Neural progenitor cell (in vitro differentiated cells): ENCODE measurements at regions not wholly inside any gene's neighbourhood (a gene's known extent, or its start where the extent isn't known, plus 50 kb on each side); places are given as distances from the start of the nearest gene placed in this dataset.

Source experiments
- DNase-seq: peaks from one replicate; pipeline ENCODE4 v3.0.0-alpha.2; 2016; ENCODE audit warnings: low spot score
- H2AFZ ChIP-seq: fragments of 200-600 bp; sonication (generic); replicated peaks from 2 replicates; pipeline ENCODE4 v1.6.1; 2016; ENCODE audit warnings: antibody characterized with exemption
- H3F3A ChIP-seq: fragments of 200-600 bp; sonication (generic); 2 replicates; pipeline ENCODE4 v1.6.1; 2016; ENCODE audit warnings: antibody characterized with exemption, low read depth
- H3K27ac ChIP-seq: fragments of 200-600 bp; sonication (generic); 2 replicates; pipeline ENCODE4 v1.5.1; 2016; ENCODE audit warnings: mild to moderate bottlenecking
- H3K27me3 ChIP-seq: fragments of 200-600 bp; sonication (generic); 2 replicates; pipeline ENCODE4 v1.6.1; 2016; ENCODE audit warnings: mild to moderate bottlenecking, moderate library complexity
- H3K36me3 ChIP-seq: fragments of 200-600 bp; sonication (generic); 2 replicates; pipeline ENCODE4 v1.5.1; 2016
- H3K4me1 ChIP-seq: fragments of 200-600 bp; sonication (generic); 2 replicates; pipeline ENCODE4 v1.6.1; 2016; ENCODE audit warnings: mixed run types
- H3K4me2 ChIP-seq: fragments of 200-600 bp; sonication (generic); 2 replicates; pipeline ENCODE4 v1.6.1; 2016
- H3K4me3 ChIP-seq: fragments of 200-600 bp; sonication (generic); 2 replicates; pipeline ENCODE4 v1.5.1; 2016
- H3K79me2 ChIP-seq: fragments of 200-600 bp; sonication (generic); 2 replicates; pipeline ENCODE4 v1.6.1; 2016; ENCODE audit warnings: low read depth
- H3K9ac ChIP-seq: fragments of 200-600 bp; sonication (generic); 2 replicates; pipeline ENCODE4 v1.6.1; 2016
- H3K9me3 ChIP-seq: fragments of 200-600 bp; sonication (generic); 2 replicates; pipeline ENCODE4 v1.5.1; 2016; ENCODE audit warnings: low read depth
- H4K20me1 ChIP-seq: fragments of 200-600 bp; sonication (generic); 2 replicates; pipeline ENCODE4 v1.6.1; 2016; ENCODE audit warnings: low read depth
- H3K27ac Mint-ChIP-seq: 3 replicates; pipeline ENCODE4 v1.8.0; 2021; ENCODE audit warnings: mixed read lengths
- H3K27me3 Mint-ChIP-seq: 2 replicates; pipeline ENCODE4 v1.8.0; 2022; ENCODE audit warnings: low read depth, mild to moderate bottlenecking, inconsistent platforms, moderate library complexity, mixed read lengths; ENCODE audit not compliant: insufficient read depth
- H3K36me3 Mint-ChIP-seq: 3 replicates; pipeline ENCODE4 v1.8.0; 2021; ENCODE audit warnings: mixed read lengths
- H3K4me1 Mint-ChIP-seq: 3 replicates; pipeline ENCODE4 v1.8.0; 2021; ENCODE audit warnings: mixed read lengths
- H3K4me3 Mint-ChIP-seq: 3 replicates; pipeline ENCODE4 v1.8.0; 2021; ENCODE audit warnings: mild to moderate bottlenecking, moderate library complexity, mixed read lengths
- H3K9me3 Mint-ChIP-seq: 3 replicates; pipeline ENCODE4 v1.8.0; 2020; ENCODE audit warnings: mixed read lengths
- CTCF ChIP-seq: fragments of 200-600 bp; sonication (generic); IDR thresholded peaks from 2 replicates; pipeline ENCODE4 v1.5.1; 2017; ENCODE audit warnings: antibody characterized with exemption, mild to moderate bottlenecking
- EZH2 ChIP-seq: fragments of 200-600 bp; sonication (generic); IDR thresholded peaks from 2 replicates; pipeline ENCODE4 v1.6.1; 2017; ENCODE audit warnings: antibody characterized with exemption, mild to moderate bottlenecking, moderate library complexity
- EZH2phosphoT487 ChIP-seq: fragments of 200-600 bp; sonication (generic); IDR thresholded peaks from 2 replicates; pipeline ENCODE4 v1.6.1; 2017; ENCODE audit warnings: antibody characterized with exemption

- H3K79me2 ChIP-seq = no peaks in the 10 kb centered on the region
- Mint-ChIP-seq H3K9me3 (peaks cover 12% of the 10 kb centered on the region), H3K27ac (no peak overlapping the region), H3K4me1 (peaks cover 6% of the 10 kb centered on the region), H3K36me3 (no peaks in the 10 kb centered on the region), H3K27me3 (no peaks in the 10 kb centered on the region), H3K4me3 (no peak overlapping the region)
- no peaks in the 10 kb centered on the region for H4K20me1 ChIP-seq
- H3K27me3 ChIP-seq = no peaks in the 10 kb centered on the region
- H3K4me3 ChIP-seq = no peak overlapping the region
- no peak overlapping the region for H2AFZ ChIP-seq
- no peak overlapping the region for H3K4me2 ChIP-seq
- H3K27ac ChIP-seq = no peak overlapping the region
- no peaks in the 10 kb centered on the region for H3K9me3 ChIP-seq
- DNase-seq = no peak
- H3F3A ChIP-seq = peaks cover 12% of the 10 kb centered on the region
- peaks cover 3% of the 10 kb centered on the region for H3K36me3 ChIP-seq
- TF ChIP-seq EZH2 = no peak
- no peak for TF ChIP-seq EZH2phosphoT487
- TF ChIP-seq CTCF = no peak
- H3K9ac ChIP-seq = no peak overlapping the region
- H3K4me1 ChIP-seq = peaks cover 12% of the 10 kb centered on the region
Observed at GRCh38 chr4:159941076-159941475, 838.2 kb downstream of the RAPGEF2 start.

GRCh38 chr4:159944477-159944876, 841.6 kb downstream of the RAPGEF2 start:
- no peak overlapping the region for H3K4me3 Mint-ChIP-seq
- peak; percentile 51 for DNase-seq
- Histone ChIP-seq H3K9me3 (no peaks in the 10 kb centered on the region), H3K27ac (peak overlapping the region; percentile 16), H3K36me3 (peaks cover 3% of the 10 kb centered on the region), H3F3A (peaks cover 12% of the 10 kb centered on the region), H3K9ac (no peak overlapping the region), H3K27me3 (no peaks in the 10 kb centered on the region), H3K4me2 (no peak overlapping the region), H4K20me1 (no peaks in the 10 kb centered on the region), H3K4me3 (no peak overlapping the region), H3K79me2 (no peaks in the 10 kb centered on the region), H3K4me1 (peaks cover 8% of the 10 kb centered on the region), H2AFZ (no peak overlapping the region)
- no peaks in the 10 kb centered on the region for H3K36me3 Mint-ChIP-seq
- TF ChIP-seq EZH2 (no peak), EZH2phosphoT487 (peak; percentile 85), CTCF (no peak)
- H3K27ac Mint-ChIP-seq = no peak overlapping the region
- no peaks in the 10 kb centered on the region for H3K27me3 Mint-ChIP-seq
- peaks cover 6% of the 10 kb centered on the region for H3K9me3 Mint-ChIP-seq
- H3K4me1 Mint-ChIP-seq = peaks cover 3% of the 10 kb centered on the region

- Mint-ChIP-seq H3K4me3 (no peak overlapping the region), H3K4me1 (peaks cover 3% of the 10 kb centered on the region), H3K27me3 (no peaks in the 10 kb centered on the region), H3K36me3 (no peaks in the 10 kb centered on the region), H3K27ac (no peak overlapping the region), H3K9me3 (no peaks in the 10 kb centered on the region)
- no peaks in the 10 kb centered on the region for H3K36me3 ChIP-seq
- H3F3A ChIP-seq = peaks cover 12% of the 10 kb centered on the region
- no peaks in the 10 kb centered on the region for H3K79me2 ChIP-seq
- H2AFZ ChIP-seq = no peak overlapping the region
- H3K27ac ChIP-seq = no peak overlapping the region
- H3K4me2 ChIP-seq = no peak overlapping the region
- H3K9ac ChIP-seq = no peak overlapping the region
- no peak overlapping the region for H3K4me3 ChIP-seq
- peak; percentile 89 for TF ChIP-seq CTCF
- TF ChIP-seq EZH2phosphoT487 = no peak
- no peak for TF ChIP-seq EZH2
- DNase-seq = peak; percentile 75
- peaks cover 2% of the 10 kb centered on the region for H3K27me3 ChIP-seq
- peaks cover 19% of the 10 kb centered on the region for H3K4me1 ChIP-seq
- no peaks in the 10 kb centered on the region for H4K20me1 ChIP-seq
- no peaks in the 10 kb centered on the region for H3K9me3 ChIP-seq
Observed at GRCh38 chr4:159946983-159947615, 844.2 kb downstream of the RAPGEF2 start.
